Hepatocyte (in vitro differentiated cells): ENCODE measurements at regions not wholly inside any gene's neighbourhood (a gene's known extent, or its start where the extent isn't known, plus 50 kb on each side); places are given as distances from the start of the nearest gene placed in this dataset.

Experiments
- CTCF ChIP-seq: fragments of 200-600 bp; sonication (generic); IDR thresholded peaks from 2 replicates; pipeline ENCODE4 v1.5.1; 2016; ENCODE audit warnings: antibody characterized with exemption, mild to moderate bottlenecking; ENCODE audit not compliant: poor library complexity
- EZH2 ChIP-seq: fragments of 200-600 bp; sonication (generic); IDR thresholded peaks from 2 replicates; pipeline ENCODE4 v1.6.1; 2016; ENCODE audit warnings: antibody characterized with exemption, mild to moderate bottlenecking, borderline replicate concordance
- EZH2phosphoT487 ChIP-seq: fragments of 200-600 bp; sonication (generic); IDR thresholded peaks from one replicate; pipeline ENCODE4 v1.6.1; 2018; ENCODE audit warnings: antibody characterized with exemption, mild to moderate bottlenecking, low read depth, moderate library complexity; ENCODE audit not compliant: unreplicated experiment, severe bottlenecking

GRCh38 chr5:44644628-44645027, 164.1 kb upstream of the MRPS30 start:
- TF ChIP-seq CTCF, result no peak
- no peak for TF ChIP-seq EZH2
- no peak for TF ChIP-seq EZH2phosphoT487
